H1 (cell line): ENCODE measurements at regions not wholly inside any gene's neighbourhood (a gene's known extent, or its start where the extent isn't known, plus 50 kb on each side); places are given as distances from the start of the nearest gene placed in this dataset.

Experiments used
- TBP ChIP-seq: IDR thresholded peaks from 2 replicates; pipeline ENCODE4 v1.6.1; 2011; ENCODE audit warnings: low read depth, low read length, improper control_type of control experiment

DNA sequence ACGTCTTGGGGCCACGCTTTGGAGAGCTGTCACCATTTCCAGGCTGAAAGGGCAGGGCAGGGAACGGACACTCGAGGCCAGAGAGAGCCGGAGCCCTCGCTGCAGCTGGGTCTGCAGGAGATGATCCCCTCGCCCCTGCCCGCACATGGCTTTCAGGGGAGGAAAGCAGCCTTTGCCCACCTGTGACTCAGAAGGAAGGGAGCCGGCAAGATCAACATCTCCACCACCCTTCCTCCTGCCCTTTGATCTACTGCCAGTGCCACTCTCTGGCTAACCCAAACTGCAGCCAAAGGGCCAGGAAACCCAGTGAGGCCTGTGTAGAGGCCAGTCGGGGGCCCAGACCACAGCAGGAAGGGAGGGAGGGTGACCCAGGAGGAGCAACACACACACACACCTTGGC lies 137.1 kb upstream of the ERCC6L2 start (continued):
- TF ChIP-seq TBP, result no peak
